ENCODE measurements at regions not wholly inside any gene's neighbourhood (a gene's known extent, or its start where the extent isn't known, plus 50 kb on each side); places are given as distances from the start of the nearest gene placed in this dataset.

DNA sequence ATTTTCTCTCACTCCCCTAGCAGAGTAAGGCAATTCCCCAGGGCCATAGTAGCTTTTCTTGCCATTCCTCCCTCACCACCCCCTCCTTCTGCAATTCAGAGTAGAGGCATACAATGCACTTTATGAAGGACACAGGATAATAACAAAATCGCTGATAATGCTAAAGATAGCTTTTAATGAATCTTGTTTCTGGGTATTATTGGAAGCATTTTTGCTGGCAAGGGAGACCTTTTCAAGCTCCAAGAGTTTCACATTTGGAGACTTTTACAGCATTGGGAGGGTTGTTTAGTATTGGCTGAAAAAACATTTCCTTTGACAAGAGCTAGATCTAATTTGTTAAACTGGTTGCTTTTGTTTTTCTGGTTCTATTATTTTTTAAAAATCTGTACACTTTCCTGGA, 573.0 kb upstream of the C16orf82 start:
- Histone ChIP-seq H3K9ac (ENCODE audit: insufficient read depth, low read length) (no peak overlapping the region), H2AFZ (ENCODE audit: low read length) (no peak overlapping the region), H4K20me1 (ENCODE audit: control insufficient read depth, extremely low read depth, insufficient read depth, low read length) (no peaks in the 10 kb centered on the region), H3K4me3 (replicated peaks in 1 of 4; ENCODE audit: control extremely low read depth in 1 of 4, insufficient read depth in 1 of 4, low read depth in 3 of 4, low read length in 4 of 4) (no peak overlapping the region), H3K79me2 (ENCODE audit: control insufficient read depth, insufficient read depth, low read length) (no peaks in the 10 kb centered on the region), H3K36me3 (ENCODE audit: control insufficient read depth, insufficient read depth, low read length) (no peaks in the 10 kb centered on the region), H3K27ac (ENCODE audit: insufficient read depth, low read length) (no peak overlapping the region), H3K4me2 (ENCODE audit: extremely low read depth, insufficient read depth, low read length) (no peak overlapping the region), H3K27me3 (ENCODE audit: control insufficient read depth, insufficient read depth, low read length) (no peaks in the 10 kb centered on the region), H3K4me1 (ENCODE audit: control insufficient read depth, extremely low read depth, insufficient read depth, low read length) (no peaks in the 10 kb centered on the region), H3K9me3 (ENCODE audit: control insufficient read depth, insufficient read depth, low read depth, low read length) (no peaks in the 10 kb centered on the region)
- TF ChIP-seq EZH2 (IDR thresholded peaks at IDR 0.05; ENCODE audit: low read length, missing control alignments): no peak
- TF ChIP-seq, protein P1, sequence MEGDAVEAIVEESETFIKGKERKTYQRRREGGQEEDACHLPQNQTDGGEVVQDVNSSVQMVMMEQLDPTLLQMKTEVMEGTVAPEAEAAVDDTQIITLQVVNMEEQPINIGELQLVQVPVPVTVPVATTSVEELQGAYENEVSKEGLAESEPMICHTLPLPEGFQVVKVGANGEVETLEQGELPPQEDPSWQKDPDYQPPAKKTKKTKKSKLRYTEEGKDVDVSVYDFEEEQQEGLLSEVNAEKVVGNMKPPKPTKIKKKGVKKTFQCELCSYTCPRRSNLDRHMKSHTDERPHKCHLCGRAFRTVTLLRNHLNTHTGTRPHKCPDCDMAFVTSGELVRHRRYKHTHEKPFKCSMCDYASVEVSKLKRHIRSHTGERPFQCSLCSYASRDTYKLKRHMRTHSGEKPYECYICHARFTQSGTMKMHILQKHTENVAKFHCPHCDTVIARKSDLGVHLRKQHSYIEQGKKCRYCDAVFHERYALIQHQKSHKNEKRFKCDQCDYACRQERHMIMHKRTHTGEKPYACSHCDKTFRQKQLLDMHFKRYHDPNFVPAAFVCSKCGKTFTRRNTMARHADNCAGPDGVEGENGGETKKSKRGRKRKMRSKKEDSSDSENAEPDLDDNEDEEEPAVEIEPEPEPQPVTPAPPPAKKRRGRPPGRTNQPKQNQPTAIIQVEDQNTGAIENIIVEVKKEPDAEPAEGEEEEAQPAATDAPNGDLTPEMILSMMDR (conservative IDR thresholded peaks at IDR 0.05 in 1 of 2, IDR thresholded peaks at IDR 0.05 in 1 of 2; ENCODE audit: low read depth in 1 of 2, low read length in 2 of 2): no peak
- no peak for DNase-seq (ENCODE audit: low read depth in 2 of 2)

DNA sequence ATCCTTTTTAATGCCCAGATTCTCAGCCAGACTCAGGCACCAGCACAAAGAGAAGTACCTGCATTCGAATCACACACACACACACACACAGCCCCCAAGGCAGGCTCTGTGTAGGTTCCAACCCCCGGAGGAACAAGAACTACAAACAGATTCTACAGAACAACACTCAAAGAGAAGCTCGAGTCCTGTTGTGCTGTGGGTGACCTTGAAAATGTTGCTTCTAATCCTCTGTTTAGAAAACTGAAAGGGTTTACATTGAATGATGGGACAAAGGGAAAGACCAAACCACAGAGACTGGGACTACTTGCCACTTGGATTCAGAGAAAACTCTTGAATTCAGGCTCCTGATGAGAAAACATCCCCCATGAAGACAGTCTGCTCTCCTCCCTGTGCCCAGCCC, 568.8 kb upstream of the C16orf82 start:
- Histone ChIP-seq H3K36me3 (ENCODE audit: control insufficient read depth, insufficient read depth, low read length) (no peaks in the 10 kb centered on the region), H3K4me3 (replicated peaks in 1 of 4; ENCODE audit: control extremely low read depth in 1 of 4, insufficient read depth in 1 of 4, low read depth in 3 of 4, low read length in 4 of 4) (no peak overlapping the region), H3K9me3 (ENCODE audit: control insufficient read depth, insufficient read depth, low read depth, low read length) (no peaks in the 10 kb centered on the region), H3K4me1 (ENCODE audit: control insufficient read depth, extremely low read depth, insufficient read depth, low read length) (no peaks in the 10 kb centered on the region), H4K20me1 (ENCODE audit: control insufficient read depth, extremely low read depth, insufficient read depth, low read length) (no peaks in the 10 kb centered on the region), H3K27me3 (ENCODE audit: control insufficient read depth, insufficient read depth, low read length) (no peaks in the 10 kb centered on the region), H3K4me2 (ENCODE audit: extremely low read depth, insufficient read depth, low read length) (no peak overlapping the region), H3K27ac (ENCODE audit: insufficient read depth, low read length) (no peak overlapping the region), H2AFZ (ENCODE audit: low read length) (no peak overlapping the region), H3K9ac (ENCODE audit: insufficient read depth, low read length) (no peak overlapping the region), H3K79me2 (ENCODE audit: control insufficient read depth, insufficient read depth, low read length) (no peaks in the 10 kb centered on the region)
- no peak for DNase-seq (ENCODE audit: low read depth in 2 of 2)
- TF ChIP-seq, protein P1 (conservative IDR thresholded peaks at IDR 0.05 in 1 of 2, IDR thresholded peaks at IDR 0.05 in 1 of 2; ENCODE audit: low read depth in 1 of 2, low read length in 2 of 2): no peak
- no peak for TF ChIP-seq EZH2 (IDR thresholded peaks at IDR 0.05; ENCODE audit: low read length, missing control alignments)

DNA sequence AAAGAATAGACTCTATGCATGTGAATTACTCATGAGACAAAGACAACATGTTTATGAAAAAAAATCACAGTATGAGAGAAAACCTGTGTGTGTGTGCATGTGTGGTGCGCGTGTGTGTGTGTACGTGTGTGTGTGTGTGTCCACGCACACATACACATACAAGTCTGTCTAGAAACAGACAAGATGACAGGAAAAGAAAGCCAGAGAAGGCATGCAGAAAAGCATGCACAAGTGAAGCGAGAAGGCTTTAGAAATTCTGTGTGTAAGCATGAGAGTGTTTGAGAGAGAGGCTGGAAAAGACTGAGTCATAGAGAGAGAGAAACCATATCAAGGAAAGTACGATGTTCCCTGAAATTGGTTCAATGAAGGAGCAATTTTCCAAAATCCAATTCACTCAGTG, 566.4 kb upstream of the C16orf82 start:
- H3K27me3 ChIP-seq (ENCODE audit: control insufficient read depth, insufficient read depth, low read length): no peaks in the 10 kb centered on the region
- H3K27ac ChIP-seq (ENCODE audit: insufficient read depth, low read length): no peak overlapping the region
- H2AFZ ChIP-seq (ENCODE audit: low read length): no peak overlapping the region
- no peaks in the 10 kb centered on the region for H3K36me3 ChIP-seq (ENCODE audit: control insufficient read depth, insufficient read depth, low read length)
- no peaks in the 10 kb centered on the region for H4K20me1 ChIP-seq (ENCODE audit: control insufficient read depth, extremely low read depth, insufficient read depth, low read length)
- no peak for TF ChIP-seq EZH2 (IDR thresholded peaks at IDR 0.05; ENCODE audit: low read length, missing control alignments)
- TF ChIP-seq, protein P1 (conservative IDR thresholded peaks at IDR 0.05 in 1 of 2, IDR thresholded peaks at IDR 0.05 in 1 of 2; ENCODE audit: low read depth in 1 of 2, low read length in 2 of 2): no peak
- H3K4me1 ChIP-seq (ENCODE audit: control insufficient read depth, extremely low read depth, insufficient read depth, low read length): no peaks in the 10 kb centered on the region
- H3K79me2 ChIP-seq (ENCODE audit: control insufficient read depth, insufficient read depth, low read length): no peaks in the 10 kb centered on the region
- no peak overlapping the region for H3K4me3 ChIP-seq (replicated peaks in 1 of 4; ENCODE audit: control extremely low read depth in 1 of 4, insufficient read depth in 1 of 4, low read depth in 3 of 4, low read length in 4 of 4)
- H3K9me3 ChIP-seq (ENCODE audit: control insufficient read depth, insufficient read depth, low read depth, low read length): no peaks in the 10 kb centered on the region
- no peak overlapping the region for H3K4me2 ChIP-seq (ENCODE audit: extremely low read depth, insufficient read depth, low read length)
- no peak overlapping the region for H3K9ac ChIP-seq (ENCODE audit: insufficient read depth, low read length)
- no peak for DNase-seq (ENCODE audit: low read depth in 2 of 2)

Measured in fibroblast of lung (primary cell).